ENCODE measurements at regions not wholly inside any gene's neighbourhood (a gene's known extent, or its start where the extent isn't known, plus 50 kb on each side); places are given as distances from the start of the nearest gene placed in this dataset.

DNA sequence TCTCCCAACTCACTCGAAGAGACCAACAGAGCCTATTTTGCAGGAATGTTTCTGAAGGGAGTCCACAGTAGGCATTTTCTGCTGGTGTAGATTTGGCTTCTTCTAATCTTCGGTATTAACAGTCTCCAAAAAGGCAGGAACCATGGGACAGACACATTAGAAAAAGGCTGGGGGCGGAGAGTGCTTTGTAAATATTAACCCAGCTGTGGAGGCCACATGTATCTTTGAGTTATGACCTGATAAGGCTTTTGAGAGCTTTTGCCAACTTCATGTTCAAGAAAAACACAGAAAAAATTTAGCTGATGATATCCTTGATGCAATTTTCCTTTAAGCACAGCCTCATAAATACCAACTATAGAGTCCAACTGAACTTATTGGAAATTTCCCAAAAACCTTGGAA lies 119.4 kb upstream of the TSHZ2 start:
- TF ChIP-seq, protein P1, sequence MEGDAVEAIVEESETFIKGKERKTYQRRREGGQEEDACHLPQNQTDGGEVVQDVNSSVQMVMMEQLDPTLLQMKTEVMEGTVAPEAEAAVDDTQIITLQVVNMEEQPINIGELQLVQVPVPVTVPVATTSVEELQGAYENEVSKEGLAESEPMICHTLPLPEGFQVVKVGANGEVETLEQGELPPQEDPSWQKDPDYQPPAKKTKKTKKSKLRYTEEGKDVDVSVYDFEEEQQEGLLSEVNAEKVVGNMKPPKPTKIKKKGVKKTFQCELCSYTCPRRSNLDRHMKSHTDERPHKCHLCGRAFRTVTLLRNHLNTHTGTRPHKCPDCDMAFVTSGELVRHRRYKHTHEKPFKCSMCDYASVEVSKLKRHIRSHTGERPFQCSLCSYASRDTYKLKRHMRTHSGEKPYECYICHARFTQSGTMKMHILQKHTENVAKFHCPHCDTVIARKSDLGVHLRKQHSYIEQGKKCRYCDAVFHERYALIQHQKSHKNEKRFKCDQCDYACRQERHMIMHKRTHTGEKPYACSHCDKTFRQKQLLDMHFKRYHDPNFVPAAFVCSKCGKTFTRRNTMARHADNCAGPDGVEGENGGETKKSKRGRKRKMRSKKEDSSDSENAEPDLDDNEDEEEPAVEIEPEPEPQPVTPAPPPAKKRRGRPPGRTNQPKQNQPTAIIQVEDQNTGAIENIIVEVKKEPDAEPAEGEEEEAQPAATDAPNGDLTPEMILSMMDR (IDR thresholded peaks at IDR 0.05; ENCODE audit: low read length) = no peak
- TF ChIP-seq EZH2 (optimal IDR thresholded peaks at IDR 0.05; ENCODE audit: low read depth, low read length) (no peak), EZH2phosphoT487 (IDR thresholded peaks at IDR 0.05; ENCODE audit: low read length) (no peak)

Data from MM.1S (cell line).